KMS-11 (cell line): ENCODE measurements at regions not wholly inside any gene's neighbourhood (a gene's known extent, or its start where the extent isn't known, plus 50 kb on each side); places are given as distances from the start of the nearest gene placed in this dataset.

ENCODE experiments used
- H2AFZ ChIP-seq: fragments of 200-600 bp; sonication (generic); 2 replicates; pipeline ENCODE4 v1.6.1; 2016; ENCODE audit warnings: antibody characterized with exemption, mixed run types, low read depth
- H3K27ac ChIP-seq: fragments of 200-600 bp; sonication (generic); 2 replicates; pipeline ENCODE4 v1.6.1; 2016; ENCODE audit warnings: mild to moderate bottlenecking, mixed run types
- H3K27me3 ChIP-seq: fragments of 200-600 bp; sonication (generic); 2 replicates; pipeline ENCODE4 v1.6.1; 2017; ENCODE audit warnings: mild to moderate bottlenecking, low read depth, mixed run types, moderate library complexity; ENCODE audit not compliant: insufficient read depth
- H3K36me3 ChIP-seq: fragments of 200-600 bp; sonication (generic); 2 replicates; pipeline ENCODE4 v1.6.1; 2017; ENCODE audit warnings: mild to moderate bottlenecking, mixed run types; ENCODE audit not compliant: insufficient read depth
- H3K4me1 ChIP-seq: fragments of 200-600 bp; sonication (generic); 2 replicates; pipeline ENCODE4 v1.6.1; 2016; ENCODE audit warnings: mild to moderate bottlenecking, low read depth, mixed run types; ENCODE audit not compliant: poor library complexity, severe bottlenecking
- H3K4me2 ChIP-seq: fragments of 200-600 bp; sonication (generic); 2 replicates; pipeline ENCODE4 v1.7.0; 2016; ENCODE audit warnings: mild to moderate bottlenecking, mixed run types
- H3K4me3 ChIP-seq: fragments of 200-600 bp; sonication (generic); IDR thresholded peaks from 2 replicates; pipeline ENCODE4 v1.6.1; 2017; ENCODE audit warnings: low read depth, low read length, mixed read lengths; ENCODE audit not compliant: insufficient read depth
- H3K79me2 ChIP-seq: fragments of 200-600 bp; sonication (generic); 2 replicates; pipeline ENCODE4 v1.6.1; 2016; ENCODE audit warnings: low read depth, mixed run types; ENCODE audit not compliant: insufficient read depth
- H3K9ac ChIP-seq: fragments of 200-600 bp; sonication (generic); 2 replicates; pipeline ENCODE4 v1.6.1; 2016; ENCODE audit warnings: mild to moderate bottlenecking, mixed run types
- H4K20me1 ChIP-seq: fragments of 200-600 bp; sonication (generic); 2 replicates; pipeline ENCODE4 v1.6.1; 2016; ENCODE audit warnings: mild to moderate bottlenecking, mixed run types; ENCODE audit not compliant: insufficient read depth
- TF ChIP-seq, protein P1 (sequence below): fragments of 200-600 bp; sonication (generic); conservative IDR thresholded peaks from 2 replicates; pipeline ENCODE4 v1.6.1; 2017; ENCODE audit warnings: low read depth, mild to moderate bottlenecking, antibody characterized with exemption, low read length, moderate library complexity, mixed read lengths

DNA sequence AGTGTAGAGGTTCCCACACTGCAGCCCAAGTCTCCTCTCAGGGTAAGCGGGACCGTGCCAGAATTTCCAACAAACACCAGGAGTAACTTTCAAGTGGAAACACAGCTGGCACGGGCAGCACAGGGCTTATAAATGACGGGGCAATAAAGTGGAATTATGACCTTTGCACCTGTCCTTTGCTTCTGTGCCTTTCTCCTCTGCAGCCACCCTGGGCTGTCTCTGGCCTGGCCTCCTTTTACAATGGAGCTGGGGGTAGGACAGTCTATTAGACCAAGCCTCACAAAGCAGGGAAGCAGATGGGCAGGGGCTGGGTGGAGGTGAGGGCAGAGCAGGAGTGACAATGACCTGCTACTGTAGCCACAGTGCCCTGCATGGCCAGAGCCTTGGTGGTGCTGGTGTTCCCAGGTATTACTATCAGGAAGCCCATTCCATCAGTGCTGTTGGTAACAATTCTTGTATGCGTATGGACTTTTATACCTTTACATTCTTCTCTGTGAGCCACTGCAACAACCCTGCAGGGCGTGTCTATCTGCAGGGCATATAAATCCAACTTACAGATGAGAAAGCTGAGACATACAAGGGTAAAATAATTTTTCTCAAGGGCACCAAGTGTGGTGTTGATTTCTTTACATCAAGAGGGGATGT, 387.8 kb downstream of the CTTN start:
- no peak overlapping the region for H3K27ac ChIP-seq
- H3K4me1 ChIP-seq: peaks cover 24% of the 10 kb centered on the region
- TF ChIP-seq, protein P1, sequence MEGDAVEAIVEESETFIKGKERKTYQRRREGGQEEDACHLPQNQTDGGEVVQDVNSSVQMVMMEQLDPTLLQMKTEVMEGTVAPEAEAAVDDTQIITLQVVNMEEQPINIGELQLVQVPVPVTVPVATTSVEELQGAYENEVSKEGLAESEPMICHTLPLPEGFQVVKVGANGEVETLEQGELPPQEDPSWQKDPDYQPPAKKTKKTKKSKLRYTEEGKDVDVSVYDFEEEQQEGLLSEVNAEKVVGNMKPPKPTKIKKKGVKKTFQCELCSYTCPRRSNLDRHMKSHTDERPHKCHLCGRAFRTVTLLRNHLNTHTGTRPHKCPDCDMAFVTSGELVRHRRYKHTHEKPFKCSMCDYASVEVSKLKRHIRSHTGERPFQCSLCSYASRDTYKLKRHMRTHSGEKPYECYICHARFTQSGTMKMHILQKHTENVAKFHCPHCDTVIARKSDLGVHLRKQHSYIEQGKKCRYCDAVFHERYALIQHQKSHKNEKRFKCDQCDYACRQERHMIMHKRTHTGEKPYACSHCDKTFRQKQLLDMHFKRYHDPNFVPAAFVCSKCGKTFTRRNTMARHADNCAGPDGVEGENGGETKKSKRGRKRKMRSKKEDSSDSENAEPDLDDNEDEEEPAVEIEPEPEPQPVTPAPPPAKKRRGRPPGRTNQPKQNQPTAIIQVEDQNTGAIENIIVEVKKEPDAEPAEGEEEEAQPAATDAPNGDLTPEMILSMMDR: no peak
- no peak overlapping the region for H3K4me3 ChIP-seq
- no peak overlapping the region for H3K4me2 ChIP-seq
- H3K27me3 ChIP-seq: no peaks in the 10 kb centered on the region
- H3K9ac ChIP-seq: no peak overlapping the region
- H3K79me2 ChIP-seq: no peaks in the 10 kb centered on the region
- H3K36me3 ChIP-seq: no peaks in the 10 kb centered on the region
- no peak overlapping the region for H2AFZ ChIP-seq
- no peaks in the 10 kb centered on the region for H4K20me1 ChIP-seq

DNA sequence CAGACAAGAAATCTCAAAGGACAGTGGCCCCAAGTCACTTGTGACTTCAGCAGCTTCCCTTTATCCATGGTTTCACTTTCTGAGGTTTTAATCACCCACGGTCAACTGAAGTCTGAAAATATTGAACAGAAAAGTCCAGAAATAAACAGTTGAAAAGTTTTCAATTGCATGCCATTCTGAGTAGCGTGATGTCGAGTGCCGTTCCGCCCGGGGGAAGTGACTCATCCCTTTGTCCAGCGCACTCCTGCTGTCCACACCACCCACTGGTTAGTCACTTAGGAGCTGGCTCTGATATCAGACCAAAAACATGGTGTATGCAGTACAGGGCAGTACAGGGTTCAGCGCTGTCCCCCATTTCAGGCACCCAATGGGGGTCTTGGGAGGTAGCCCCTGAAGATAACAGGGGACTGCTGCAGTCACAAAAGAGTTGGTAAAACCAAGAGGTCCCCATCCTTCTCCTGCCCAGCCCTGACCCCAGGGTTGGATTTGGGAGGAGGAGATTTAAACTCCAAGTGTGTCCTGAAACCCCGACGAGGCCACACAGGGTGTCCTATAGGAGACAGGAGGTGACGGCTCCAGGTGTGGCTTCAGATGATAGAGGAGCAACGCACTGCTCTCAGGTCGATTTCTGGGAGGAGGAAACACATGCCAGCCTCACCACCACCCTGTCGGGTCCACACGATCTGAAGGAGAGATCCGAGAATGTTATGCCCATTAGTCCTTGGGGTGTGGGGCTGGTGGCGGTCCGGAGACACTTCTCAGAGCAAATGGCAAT, 390.1 kb downstream of the CTTN start:
- Histone ChIP-seq H3K27me3 (no peaks in the 10 kb centered on the region), H3K9ac (no peak overlapping the region), H3K36me3 (no peaks in the 10 kb centered on the region), H3K27ac (no peak overlapping the region), H2AFZ (no peak overlapping the region), H3K79me2 (no peaks in the 10 kb centered on the region), H3K4me1 (peaks cover 5% of the 10 kb centered on the region), H3K4me3 (no peak overlapping the region), H3K4me2 (no peak overlapping the region), H4K20me1 (no peaks in the 10 kb centered on the region)
- TF ChIP-seq, protein P1: no peak

DNA sequence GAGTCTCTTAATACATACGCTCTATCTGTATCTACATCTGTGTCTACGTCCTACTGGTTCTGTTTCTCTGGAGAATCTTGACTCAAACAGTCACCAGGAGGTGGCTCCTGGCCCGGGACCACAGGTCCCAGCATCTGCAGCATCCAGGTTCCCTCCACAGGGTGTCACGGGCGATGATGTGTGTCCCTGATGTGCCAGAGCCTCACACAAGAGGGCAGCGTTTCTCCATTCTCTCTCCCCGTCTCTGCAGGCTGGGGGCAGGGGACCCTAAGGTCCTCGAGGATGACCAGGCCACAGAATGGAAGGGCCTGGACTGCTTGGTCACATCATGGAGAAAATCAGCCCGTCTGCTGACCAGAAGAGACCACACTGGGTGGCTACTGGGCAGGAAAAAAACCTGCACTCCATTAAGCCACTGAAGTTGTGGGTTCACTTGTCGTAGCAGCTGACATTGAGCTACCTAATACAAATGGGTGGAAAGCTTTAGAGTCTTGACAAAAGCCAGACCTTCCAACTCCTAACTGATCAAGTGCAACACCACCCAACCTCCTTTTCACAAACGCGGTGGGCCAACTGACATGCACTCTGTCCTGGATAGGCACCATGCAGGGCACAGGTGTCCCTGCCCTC, 392.5 kb downstream of the CTTN start:
- Histone ChIP-seq H3K9ac (no peak overlapping the region), H3K36me3 (no peaks in the 10 kb centered on the region), H3K4me3 (no peak overlapping the region), H3K4me1 (no peaks in the 10 kb centered on the region), H4K20me1 (no peaks in the 10 kb centered on the region), H3K27me3 (no peaks in the 10 kb centered on the region), H3K27ac (no peak overlapping the region), H3K79me2 (no peaks in the 10 kb centered on the region), H2AFZ (no peak overlapping the region), H3K4me2 (no peak overlapping the region)
- TF ChIP-seq, protein P1: no peak

DNA sequence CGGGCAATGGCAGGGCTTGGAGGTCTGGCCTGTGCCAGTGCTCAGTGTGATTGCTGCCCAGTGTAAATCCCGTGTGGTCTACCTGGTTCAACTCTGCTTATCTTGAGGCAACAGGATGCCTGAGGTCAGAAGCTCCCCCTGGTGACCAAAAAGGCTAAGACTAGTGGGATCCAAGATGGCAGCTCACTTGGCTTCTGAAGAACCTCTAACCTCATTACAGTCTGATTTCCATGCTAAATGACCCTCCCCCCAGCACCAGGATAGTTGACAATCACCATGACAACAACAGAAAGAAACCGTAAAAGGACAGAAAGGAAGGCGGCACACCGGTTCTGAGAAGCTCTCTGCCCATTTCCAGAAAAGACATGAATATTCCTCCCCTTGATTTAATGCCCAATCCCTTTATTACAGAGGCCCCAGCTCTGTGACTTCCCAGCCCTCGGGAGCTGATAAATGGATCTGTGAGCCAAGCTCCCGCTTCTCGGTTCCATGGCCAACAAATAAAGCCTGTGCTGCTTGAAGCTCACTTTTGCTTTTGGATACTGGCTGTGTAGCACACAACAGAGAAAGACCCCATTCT, 398.4 kb downstream of the CTTN start:
- Histone ChIP-seq H3K27ac (no peak overlapping the region), H3K4me2 (no peak overlapping the region), H3K4me3 (no peak overlapping the region), H2AFZ (no peak overlapping the region), H3K9ac (no peak overlapping the region), H3K36me3 (no peaks in the 10 kb centered on the region), H4K20me1 (no peaks in the 10 kb centered on the region), H3K79me2 (no peaks in the 10 kb centered on the region), H3K27me3 (no peaks in the 10 kb centered on the region), H3K4me1 (no peaks in the 10 kb centered on the region)
- TF ChIP-seq, protein P1: peak; percentile 36; the same call in 1 of the 2 replicates
